SK-N-SH (cell line): ENCODE measurements at regions not wholly inside any gene's neighbourhood (a gene's known extent, or its start where the extent isn't known, plus 50 kb on each side); places are given as distances from the start of the nearest gene placed in this dataset.

Experiments used
- CTCF ChIA-PET: fragments of 300-600, 350-600 bp; formaldehyde crosslinking; extraction: SDS; loops from one replicate; lab custom pipeline; 2021; lab: Yijun Ruan, JAX
- POLR2A ChIA-PET: fragments of 350-600 bp; sonication (Branson Sonifier 250); formaldehyde crosslinking; extraction: SDS; loops from one replicate; lab custom pipeline; 2020; ENCODE audit warnings: antibody characterized with exemption, inconsistent platforms; lab: Yijun Ruan, JAX
- DNase-seq: peaks from one replicate; pipeline ENCODE4 v3.0.0; 2012
- H2AFZ ChIP-seq: fragments of 200-600 bp; sonication (generic); 2 replicates; pipeline ENCODE4 v1.8.1; 2016; ENCODE audit warnings: antibody characterized with exemption, mild to moderate bottlenecking, low read depth
- H3F3A ChIP-seq: fragments of 200-600 bp; sonication (generic); replicated peaks from 2 replicates; pipeline ENCODE3; 2016; ENCODE audit warnings: antibody characterized with exemption, mild to moderate bottlenecking; ENCODE audit not compliant: insufficient read depth
- H3K27ac ChIP-seq, 2 experiments: fragments of 200-500 bp in 1 of 2; fragments of 200-600 bp in 1 of 2; sonication (Bioruptor generic) in 1 of 2; sonication (generic), shearing (Covaris generic) in 1 of 2; 2 replicates each; pipeline versions ENCODE4 v1.5.1 to v1.6.1; 2014 to 2016; ENCODE audit warnings: low read depth in 2 of 2, inconsistent platforms in 1 of 2, low read length in 1 of 2, mild to moderate bottlenecking in 1 of 2, mixed read lengths in 1 of 2
- H3K27me3 ChIP-seq: fragments of 200-600 bp; sonication (generic), shearing (Covaris generic); 2 replicates; pipeline ENCODE4 v1.6.1; 2016; ENCODE audit warnings: mixed run types; ENCODE audit not compliant: insufficient read depth
- H3K36me3 ChIP-seq, 2 experiments: fragments of 200-500 bp in 1 of 2; fragments of 200-600 bp in 1 of 2; sonication (Bioruptor generic) in 1 of 2; sonication (generic) in 1 of 2; replicated peaks in 1 of 2; 2 replicates each; pipeline versions ENCODE3 to v1.5.1; 2014 to 2016; ENCODE audit warnings: low read length in 1 of 2, mild to moderate bottlenecking in 1 of 2; ENCODE audit not compliant: insufficient read depth in 2 of 2, control insufficient read depth in 1 of 2
- H3K4me1 ChIP-seq, 2 experiments: fragments of 200-500 bp in 1 of 2; fragments of 200-600 bp in 1 of 2; sonication (Bioruptor generic) in 1 of 2; sonication (generic), shearing (Covaris generic) in 1 of 2; 2 replicates each; pipeline versions ENCODE4 v1.5.1 to v1.6.1; 2014 to 2016; ENCODE audit warnings: low read depth in 1 of 2, low read length in 1 of 2, mixed run types in 1 of 2; ENCODE audit not compliant: insufficient read depth in 2 of 2, control insufficient read depth in 1 of 2
- H3K4me2 ChIP-seq: fragments of 200-600 bp; sonication (generic), shearing (Covaris generic); 2 replicates; pipeline ENCODE4 v1.6.1; 2017; ENCODE audit warnings: mixed run types
- H3K4me3 ChIP-seq, 2 experiments: fragments of 200-500 bp in 1 of 2; fragments of 200-600 bp in 1 of 2; sonication (Bioruptor generic) in 1 of 2; sonication (generic), shearing (Covaris generic) in 1 of 2; 2 replicates each; pipeline versions ENCODE4 v1.5.1 to v1.8.1; 2014 to 2016; ENCODE audit warnings: low read depth in 2 of 2, inconsistent platforms in 1 of 2, low read length in 1 of 2, mild to moderate bottlenecking in 1 of 2, mixed read lengths in 1 of 2, moderate library complexity in 1 of 2
- H3K79me2 ChIP-seq: fragments of 200-600 bp; sonication (generic); 2 replicates; pipeline ENCODE4 v1.8.1; 2017; ENCODE audit warnings: mild to moderate bottlenecking; ENCODE audit not compliant: insufficient read depth
- H3K9ac ChIP-seq: fragments of 200-600 bp; sonication (generic); 2 replicates; pipeline ENCODE4 v1.6.1; 2017; ENCODE audit warnings: mixed run types
- H3K9me2 ChIP-seq: fragments of 200-600 bp; sonication (generic); 2 replicates; pipeline ENCODE4 v1.6.1; 2017; ENCODE audit warnings: mixed run types
- H3K9me3 ChIP-seq: fragments of 200-600 bp; sonication (generic); 2 replicates; pipeline ENCODE4 v1.6.1; 2017; ENCODE audit warnings: mixed run types, mild to moderate bottlenecking, moderate library complexity
- H4K20me1 ChIP-seq: fragments of 200-600 bp; sonication (generic); 2 replicates; pipeline ENCODE4 v1.6.1; 2017; ENCODE audit warnings: mild to moderate bottlenecking, mixed run types; ENCODE audit not compliant: insufficient read depth
- CHD2 ChIP-seq: fragments of 150-350 bp; IDR thresholded peaks from 2 replicates; pipeline ENCODE4 v1.6.1; 2018; ENCODE audit warnings: low read length; ENCODE audit not compliant: partially characterized antibody
- CTCF ChIP-seq: fragments of 200-600 bp; sonication (generic); IDR thresholded peaks from 2 replicates; pipeline ENCODE4 v1.6.1; 2017; ENCODE audit warnings: antibody characterized with exemption, mild to moderate bottlenecking, moderate library complexity
- ELF1 ChIP-seq: IDR thresholded peaks from 2 replicates; pipeline ENCODE4 v1.4.0; 2012
- EP300 ChIP-seq, 2 experiments: IDR thresholded peaks; 2 replicates each; pipeline versions ENCODE4 v1.4.0 to v1.6.1; 2012; ENCODE audit warnings: borderline replicate concordance in 1 of 2, low read depth in 1 of 2, low read length in 1 of 2
- EZH2phosphoT487 ChIP-seq: fragments of 200-600 bp; sonication (generic); IDR thresholded peaks from 2 replicates; pipeline ENCODE4 v1.6.1; 2017; ENCODE audit warnings: low read depth, mixed run types, mild to moderate bottlenecking, antibody characterized with exemption, moderate library complexity, borderline replicate concordance
- FOSL2 ChIP-seq: IDR thresholded peaks from 2 replicates; pipeline ENCODE4 v1.4.0; 2012; ENCODE audit warnings: low read depth, mild to moderate bottlenecking, moderate library complexity, borderline replicate concordance
- FOXJ3 ChIP-seq: sonication (generic); formaldehyde crosslinking; IDR thresholded peaks from 2 replicates; pipeline ENCODE4 v1.5.1; 2020; ENCODE audit warnings: mild to moderate bottlenecking, missing genetic modification reagents
- FOXM1 ChIP-seq: IDR thresholded peaks from 2 replicates; pipeline ENCODE4 v1.4.0; 2012; ENCODE audit warnings: low read depth, mild to moderate bottlenecking
- GABPA ChIP-seq: IDR thresholded peaks from 2 replicates; pipeline ENCODE4 v1.4.0; 2012; ENCODE audit warnings: low read depth, mild to moderate bottlenecking
- IRF3 ChIP-seq: fragments of 150-350 bp; IDR thresholded peaks from 2 replicates; pipeline ENCODE4 v1.6.1; 2016; ENCODE audit warnings: mild to moderate bottlenecking, low read depth, low read length
- JUND ChIP-seq: IDR thresholded peaks from 2 replicates; pipeline ENCODE4 v1.4.0; 2012
- MAX ChIP-seq: IDR thresholded peaks from 2 replicates; pipeline ENCODE4 v1.4.0; 2012; ENCODE audit warnings: low read depth
- MEF2A ChIP-seq: IDR thresholded peaks from 2 replicates; pipeline ENCODE4 v1.4.0; 2012; ENCODE audit warnings: low read depth, borderline replicate concordance
- MXI1 ChIP-seq: IDR thresholded peaks from 2 replicates; pipeline ENCODE4 v1.6.1; 2012; ENCODE audit warnings: mild to moderate bottlenecking, low read depth, low read length, improper control_type of control experiment
- NFIC ChIP-seq: IDR thresholded peaks from 2 replicates; pipeline ENCODE4 v1.4.0; 2012; ENCODE audit warnings: borderline replicate concordance
- RAD21 ChIP-seq: IDR thresholded peaks from 2 replicates; pipeline ENCODE4 v1.6.1; 2012; ENCODE audit warnings: mild to moderate bottlenecking, low read length
- RCOR1 ChIP-seq: fragments of 150-350 bp; IDR thresholded peaks from 2 replicates; pipeline ENCODE4 v1.6.1; 2017; ENCODE audit warnings: antibody characterized with exemption, low read length
- RXRA ChIP-seq: IDR thresholded peaks from 2 replicates; pipeline ENCODE4 v1.4.0; 2012; ENCODE audit warnings: low read depth, mild to moderate bottlenecking, borderline replicate concordance
- SIN3A ChIP-seq: IDR thresholded peaks from 2 replicates; pipeline ENCODE4 v1.6.1; 2012; ENCODE audit warnings: low read depth, mild to moderate bottlenecking, low read length, moderate library complexity, borderline replicate concordance
- SMC3 ChIP-seq: IDR thresholded peaks from 2 replicates; pipeline ENCODE4 v1.6.1; 2012; ENCODE audit warnings: low read depth, low read length, improper control_type of control experiment
- TCF12 ChIP-seq: IDR thresholded peaks from 2 replicates; pipeline ENCODE4 v1.4.0; 2012
- TEAD4 ChIP-seq: IDR thresholded peaks from 2 replicates; pipeline ENCODE4 v1.4.0; 2012; ENCODE audit warnings: mild to moderate bottlenecking, borderline replicate concordance; ENCODE audit not compliant: insufficient read depth
- USF1 ChIP-seq: IDR thresholded peaks from 2 replicates; pipeline ENCODE4 v1.4.0; 2012; ENCODE audit warnings: low read depth, borderline replicate concordance
- USF2 ChIP-seq: fragments of 150-350 bp; IDR thresholded peaks from 2 replicates; pipeline ENCODE4 v1.6.1; 2017; ENCODE audit warnings: antibody characterized with exemption, low read length, low read depth, borderline replicate concordance
- YY1 ChIP-seq: IDR thresholded peaks from 2 replicates; pipeline ENCODE4 v1.4.0; 2012; ENCODE audit warnings: low read depth, mild to moderate bottlenecking
- WGBS: methylation state at CpG from one replicate; pipeline ENCODE4 v1.1.6; 2017; ENCODE audit warnings: low lambda C conversion rate; 5-methylcytosine and 5-hydroxymethylcytosine counted together

- TF ChIP-seq MAX (no peak), MEF2A (no peak), EP300 (IDR thresholded peaks at IDR 0.05; ENCODE audit: borderline replicate concordance in 1 of 2, low read depth in 1 of 2, low read length in 1 of 2) (no peak), RAD21 (no peak), USF1 (no peak), SIN3A (no peak), MXI1 (no peak), FOXM1 (no peak), YY1 (no peak), RCOR1 (no peak), TEAD4 (no peak), NFIC (no peak), FOSL2 (no peak), GABPA (no peak), SMC3 (no peak), JUND (no peak)
- H3K4me1 ChIP-seq: no peaks in the 10 kb centered on the region
- no peak overlapping the region for H3K4me2 ChIP-seq
- no peaks in the 10 kb centered on the region for H3K27me3 ChIP-seq
- no peak overlapping the region for H3K9ac ChIP-seq
- no peaks in the 10 kb centered on the region for H3F3A ChIP-seq
- H3K9me2 ChIP-seq: no peaks in the 10 kb centered on the region
- H3K9me3 ChIP-seq: no peaks in the 10 kb centered on the region
- 63% methylated on average over 4 of the region's 4 CpGs for WGBS
- no peak for DNase-seq
- no peaks in the 10 kb centered on the region for H3K79me2 ChIP-seq
- H3K4me3 ChIP-seq: no peak overlapping the region
- no peak overlapping the region for H3K27ac ChIP-seq
- H4K20me1 ChIP-seq: no peaks in the 10 kb centered on the region
- H2AFZ ChIP-seq: no peak overlapping the region
- H3K36me3 ChIP-seq: no peaks in the 10 kb centered on the region
- ChIA-PET POLR2A (no interaction called here), CTCF (interaction anchor here (1.1 to 1.5 kb wide), 2 partner anchors 10 to 43 kb away, joined by 3 read pairs; no protein-coding TSS in a partner anchor)
Observed at GRCh38 chr7:91674470-91674869, 206.0 kb downstream of the MTERF1 start.

- H2AFZ ChIP-seq: no peak overlapping the region
- no peak for DNase-seq
- ChIA-PET CTCF (no interaction called here), POLR2A (no interaction called here)
- no peaks in the 10 kb centered on the region for H3K27me3 ChIP-seq
- H3K27ac ChIP-seq: no peak overlapping the region
- WGBS: 43% methylated on average over 3 of the region's 3 CpGs
- H3K9me2 ChIP-seq: no peaks in the 10 kb centered on the region
- H3K9ac ChIP-seq: no peak overlapping the region
- no peaks in the 10 kb centered on the region for H4K20me1 ChIP-seq
- H3K4me3 ChIP-seq: no peak overlapping the region
- peaks cover 0 to 3% of the 10 kb centered on the region in 2 experiments; a peak in 1 of 4 replicates for H3K4me1 ChIP-seq
- no peaks in the 10 kb centered on the region for H3K36me3 ChIP-seq
- no peak overlapping the region for H3K4me2 ChIP-seq
- H3F3A ChIP-seq: no peaks in the 10 kb centered on the region
- no peaks in the 10 kb centered on the region for H3K9me3 ChIP-seq
- H3K79me2 ChIP-seq: no peaks in the 10 kb centered on the region
- TF ChIP-seq FOXM1 (no peak), RXRA (no peak), EZH2phosphoT487 (no peak), GABPA (no peak), TCF12 (no peak), MXI1 (no peak), IRF3 (no peak), USF2 (no peak), NFIC (no peak), MEF2A (no peak), FOXJ3 (CRISPR knock-in tag) (no peak), CTCF (no peak), RAD21 (no peak), TEAD4 (no peak), CHD2 (no peak), SMC3 (no peak), ELF1 (no peak), MAX (no peak)
Observed at GRCh38 chr7:91681718-91682117, 198.8 kb downstream of the MTERF1 start.
